ENCODE measurements at regions not wholly inside any gene's neighbourhood (a gene's known extent, or its start where the extent isn't known, plus 50 kb on each side); places are given as distances from the start of the nearest gene placed in this dataset.

DNA sequence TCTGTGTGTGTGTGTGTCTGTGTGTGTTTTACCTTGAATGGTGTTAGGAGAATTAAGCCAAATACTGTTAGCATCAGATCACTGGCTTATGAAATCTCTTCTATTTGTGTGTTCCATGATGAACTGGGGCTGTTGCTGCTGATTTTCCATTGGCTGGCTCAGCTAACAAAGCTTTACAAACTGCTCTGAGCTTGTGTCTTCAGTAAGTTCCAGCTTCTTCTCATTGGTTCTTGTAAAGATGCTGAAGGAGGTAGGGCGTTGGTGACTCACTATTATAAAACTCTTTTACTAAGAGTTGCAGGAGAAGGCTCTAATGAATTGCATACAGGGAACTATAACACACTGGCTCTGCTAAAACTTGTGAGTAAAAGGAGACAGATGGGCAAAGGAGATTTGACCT lies 136.4 kb upstream of the PRKCQ start:
- peaks cover under 1% of the 10 kb centered on the region for H3K4me1 ChIP-seq (ENCODE audit: insufficient read depth)
- no peaks in the 10 kb centered on the region for H4K20me1 ChIP-seq (ENCODE audit: insufficient read depth, poor library complexity, severe bottlenecking)
- no peak overlapping the region for H3K4me3 ChIP-seq
- H3K27me3 ChIP-seq, result no peaks in the 10 kb centered on the region
- H3K79me2 ChIP-seq, result no peaks in the 10 kb centered on the region
- H3K9me2 ChIP-seq (replicated peaks; ENCODE audit: insufficient read depth), result no peaks in the 10 kb centered on the region
- no peak overlapping the region for H3K27ac ChIP-seq
- DNase-seq (ENCODE audit: low spot score), result no peak
- WGBS (ENCODE audit: low lambda C conversion rate, missing lambda C conversion rate), result 52% methylated on average over 1 of the region's 1 CpG
- TF ChIP-seq EZH2 (IDR thresholded peaks at IDR 0.05; ENCODE audit: borderline replicate concordance), result no peak
- no peak for TF ChIP-seq EZH2phosphoT487 (IDR thresholded peaks at IDR 0.05; ENCODE audit: low read depth, severe bottlenecking, unreplicated experiment)
- no peak for TF ChIP-seq CTCF (IDR thresholded peaks at IDR 0.05; ENCODE audit: poor library complexity)
- H3K36me3 ChIP-seq (replicated peaks; ENCODE audit: insufficient read depth, low read depth), result no peaks in the 10 kb centered on the region
- no peak overlapping the region for H2AFZ ChIP-seq
- no peaks in the 10 kb centered on the region for H3K9me3 ChIP-seq (ENCODE audit: low read depth)
- no peak overlapping the region for H3K4me2 ChIP-seq

DNA sequence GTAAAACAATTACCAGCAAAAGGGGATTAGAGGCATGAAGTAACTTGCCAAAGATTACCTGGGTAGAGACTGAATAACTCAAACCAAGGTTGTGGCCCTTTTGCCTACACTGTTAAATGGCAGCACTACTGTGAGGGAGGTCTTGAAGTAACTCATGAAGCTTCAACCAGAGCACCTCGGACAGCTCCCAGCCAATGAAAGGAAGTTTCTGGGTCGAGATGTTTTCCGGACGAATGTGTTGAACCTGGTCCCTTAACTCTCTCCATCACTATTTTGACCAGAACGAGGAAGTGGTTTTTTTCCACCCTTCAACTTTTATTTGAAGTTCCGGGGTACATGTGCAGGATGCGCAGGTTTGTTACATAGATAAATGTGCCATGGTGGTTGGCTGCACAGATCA lies 133.6 kb upstream of the PRKCQ start:
- TF ChIP-seq CTCF (IDR thresholded peaks at IDR 0.05; ENCODE audit: poor library complexity) (no peak), EZH2 (IDR thresholded peaks at IDR 0.05; ENCODE audit: borderline replicate concordance) (no peak), EZH2phosphoT487 (IDR thresholded peaks at IDR 0.05; ENCODE audit: low read depth, severe bottlenecking, unreplicated experiment) (no peak)
- H3K27ac ChIP-seq, result no peak overlapping the region
- WGBS (ENCODE audit: low lambda C conversion rate, missing lambda C conversion rate), result 62% methylated on average over 7 of the region's 7 CpGs
- no peak overlapping the region for H3K4me2 ChIP-seq
- H3K36me3 ChIP-seq (replicated peaks; ENCODE audit: insufficient read depth, low read depth), result no peaks in the 10 kb centered on the region
- no peak for DNase-seq (ENCODE audit: low spot score)
- H3K4me1 ChIP-seq (ENCODE audit: insufficient read depth), result no peaks in the 10 kb centered on the region
- H3K9me3 ChIP-seq (ENCODE audit: low read depth), result no peaks in the 10 kb centered on the region
- H3K27me3 ChIP-seq, result peaks cover 4% of the 10 kb centered on the region
- no peaks in the 10 kb centered on the region for H3K79me2 ChIP-seq
- no peak overlapping the region for H2AFZ ChIP-seq
- no peak overlapping the region for H3K4me3 ChIP-seq
- H4K20me1 ChIP-seq (ENCODE audit: insufficient read depth, poor library complexity, severe bottlenecking), result no peaks in the 10 kb centered on the region
- H3K9me2 ChIP-seq (replicated peaks; ENCODE audit: insufficient read depth), result no peaks in the 10 kb centered on the region

GRCh38 chr10:6713120-6713519 lies 133.0 kb upstream of the PRKCQ start:
- Histone ChIP-seq H2AFZ (no peak overlapping the region), H3K27me3 (peaks cover 4% of the 10 kb centered on the region)
- WGBS (ENCODE audit: low lambda C conversion rate, missing lambda C conversion rate), result 78% methylated on average over 6 of the region's 6 CpGs

More at GRCh38 chr10:6713120-6713519, 133.0 kb upstream of the PRKCQ start:
- Histone ChIP-seq H3K4me1 (ENCODE audit: insufficient read depth) (no peaks in the 10 kb centered on the region), H3K79me2 (no peaks in the 10 kb centered on the region), H3K9me2 (replicated peaks; ENCODE audit: insufficient read depth) (no peaks in the 10 kb centered on the region), H3K9me3 (ENCODE audit: low read depth) (no peaks in the 10 kb centered on the region), H3K4me2 (no peak overlapping the region), H3K27ac (no peak overlapping the region), H4K20me1 (ENCODE audit: insufficient read depth, poor library complexity, severe bottlenecking) (no peaks in the 10 kb centered on the region), H3K36me3 (replicated peaks; ENCODE audit: insufficient read depth, low read depth) (no peaks in the 10 kb centered on the region), H3K4me3 (no peak overlapping the region)
- no peak for TF ChIP-seq EZH2 (IDR thresholded peaks at IDR 0.05; ENCODE audit: borderline replicate concordance)
- no peak for TF ChIP-seq EZH2phosphoT487 (IDR thresholded peaks at IDR 0.05; ENCODE audit: low read depth, severe bottlenecking, unreplicated experiment)
- no peak for TF ChIP-seq CTCF (IDR thresholded peaks at IDR 0.05; ENCODE audit: poor library complexity)
- no peak for DNase-seq (ENCODE audit: low spot score)
